ENCODE measurements at regions not wholly inside any gene's neighbourhood (a gene's known extent, or its start where the extent isn't known, plus 50 kb on each side); places are given as distances from the start of the nearest gene placed in this dataset.

- TF ChIP-seq EZH2 (IDR thresholded peaks at IDR 0.05; ENCODE audit: borderline replicate concordance, low read depth, low read length, severe bottlenecking) (no peak), CTCF (IDR thresholded peaks at IDR 0.05; ENCODE audit: borderline replicate concordance, extremely low read depth, low read length, poor library complexity, severe bottlenecking) (no peak)
- no peak overlapping the region for H3K9ac ChIP-seq (ENCODE audit: low read depth, low read length)
- no peak overlapping the region for H3K27ac ChIP-seq (ENCODE audit: low read length)
- H3K36me3 ChIP-seq (ENCODE audit: insufficient read depth, low read length): no peaks in the 10 kb centered on the region
- no peak overlapping the region for H2AFZ ChIP-seq (ENCODE audit: low read depth, low read length)
- H4K20me1 ChIP-seq (ENCODE audit: insufficient read depth, low read length): no peaks in the 10 kb centered on the region
- H3K4me3 ChIP-seq (ENCODE audit: low read depth in 1 of 2, low read length in 2 of 2): no peak overlapping the region
- H3K4me2 ChIP-seq (ENCODE audit: insufficient read depth, low read length): no peak overlapping the region
- no peaks in the 10 kb centered on the region for H3K79me2 ChIP-seq (ENCODE audit: insufficient read depth, low read length)
- H3K9me3 ChIP-seq (ENCODE audit: insufficient read depth, low read length, severe bottlenecking): peaks cover 9% of the 10 kb centered on the region
- no peak for ATAC-seq (ENCODE audit: insufficient read depth, low read depth)
- no peaks in the 10 kb centered on the region for H3K4me1 ChIP-seq (ENCODE audit: insufficient read depth, low read length)
- no peak for DNase-seq
- no peaks in the 10 kb centered on the region for H3K27me3 ChIP-seq (ENCODE audit: insufficient read depth, low read length, poor library complexity)
Measured at GRCh38 chr5:74521401-74521800, 119.1 kb downstream of the ENC1 start.

GRCh38 chr5:74519679-74520078 is 120.8 kb downstream of the ENC1 start:
- H3K4me3 ChIP-seq (ENCODE audit: low read depth in 1 of 2, low read length in 2 of 2): no peak overlapping the region
- TF ChIP-seq EZH2 (IDR thresholded peaks at IDR 0.05; ENCODE audit: borderline replicate concordance, low read depth, low read length, severe bottlenecking) (no peak), CTCF (IDR thresholded peaks at IDR 0.05; ENCODE audit: borderline replicate concordance, extremely low read depth, low read length, poor library complexity, severe bottlenecking) (no peak)
- no peaks in the 10 kb centered on the region for H3K27me3 ChIP-seq (ENCODE audit: insufficient read depth, low read length, poor library complexity)
- no peak overlapping the region for H3K27ac ChIP-seq (ENCODE audit: low read length)
- H3K9ac ChIP-seq (ENCODE audit: low read depth, low read length): no peak overlapping the region
- H4K20me1 ChIP-seq (ENCODE audit: insufficient read depth, low read length): no peaks in the 10 kb centered on the region
- no peak overlapping the region for H2AFZ ChIP-seq (ENCODE audit: low read depth, low read length)
- H3K4me1 ChIP-seq (ENCODE audit: insufficient read depth, low read length): no peaks in the 10 kb centered on the region
- peaks cover 9% of the 10 kb centered on the region for H3K9me3 ChIP-seq (ENCODE audit: insufficient read depth, low read length, severe bottlenecking)
- no peaks in the 10 kb centered on the region for H3K36me3 ChIP-seq (ENCODE audit: insufficient read depth, low read length)
- ATAC-seq (ENCODE audit: insufficient read depth, low read depth) (no peak), DNase-seq (no peak)
- no peak overlapping the region for H3K4me2 ChIP-seq (ENCODE audit: insufficient read depth, low read length)
- H3K79me2 ChIP-seq (ENCODE audit: insufficient read depth, low read length): no peaks in the 10 kb centered on the region

- Histone ChIP-seq H2AFZ (ENCODE audit: low read depth, low read length) (no peak overlapping the region), H3K4me2 (ENCODE audit: insufficient read depth, low read length) (no peak overlapping the region), H3K79me2 (ENCODE audit: insufficient read depth, low read length) (no peaks in the 10 kb centered on the region), H3K9me3 (ENCODE audit: insufficient read depth, low read length, severe bottlenecking) (peaks cover 7% of the 10 kb centered on the region), H3K4me3 (ENCODE audit: low read depth in 1 of 2, low read length in 2 of 2) (no peak overlapping the region), H4K20me1 (ENCODE audit: insufficient read depth, low read length) (no peaks in the 10 kb centered on the region), H3K9ac (ENCODE audit: low read depth, low read length) (no peak overlapping the region), H3K4me1 (ENCODE audit: insufficient read depth, low read length) (no peaks in the 10 kb centered on the region), H3K27ac (ENCODE audit: low read length) (no peak overlapping the region), H3K27me3 (ENCODE audit: insufficient read depth, low read length, poor library complexity) (no peaks in the 10 kb centered on the region), H3K36me3 (ENCODE audit: insufficient read depth, low read length) (no peaks in the 10 kb centered on the region)
- no peak for TF ChIP-seq EZH2 (IDR thresholded peaks at IDR 0.05; ENCODE audit: borderline replicate concordance, low read depth, low read length, severe bottlenecking)
- TF ChIP-seq CTCF (IDR thresholded peaks at IDR 0.05; ENCODE audit: borderline replicate concordance, extremely low read depth, low read length, poor library complexity, severe bottlenecking): no peak
- no peak for ATAC-seq (ENCODE audit: insufficient read depth, low read depth)
- no peak for DNase-seq
Measured at GRCh38 chr5:74519161-74519571, 121.4 kb downstream of the ENC1 start.

- TF ChIP-seq CTCF (IDR thresholded peaks at IDR 0.05; ENCODE audit: borderline replicate concordance, extremely low read depth, low read length, poor library complexity, severe bottlenecking): no peak
- no peak for TF ChIP-seq EZH2 (IDR thresholded peaks at IDR 0.05; ENCODE audit: borderline replicate concordance, low read depth, low read length, severe bottlenecking)
- no peaks in the 10 kb centered on the region for H3K79me2 ChIP-seq (ENCODE audit: insufficient read depth, low read length)
- ATAC-seq (ENCODE audit: insufficient read depth, low read depth) (no peak), DNase-seq (no peak)
- H3K27me3 ChIP-seq (ENCODE audit: insufficient read depth, low read length, poor library complexity): no peaks in the 10 kb centered on the region
- no peak overlapping the region for H3K27ac ChIP-seq (ENCODE audit: low read length)
- no peak overlapping the region for H3K4me3 ChIP-seq (ENCODE audit: low read depth in 1 of 2, low read length in 2 of 2)
- no peaks in the 10 kb centered on the region for H3K9me3 ChIP-seq (ENCODE audit: insufficient read depth, low read length, severe bottlenecking)
- no peak overlapping the region for H2AFZ ChIP-seq (ENCODE audit: low read depth, low read length)
- no peaks in the 10 kb centered on the region for H3K4me1 ChIP-seq (ENCODE audit: insufficient read depth, low read length)
- no peak overlapping the region for H3K4me2 ChIP-seq (ENCODE audit: insufficient read depth, low read length)
- H3K9ac ChIP-seq (ENCODE audit: low read depth, low read length): no peak overlapping the region
- no peaks in the 10 kb centered on the region for H3K36me3 ChIP-seq (ENCODE audit: insufficient read depth, low read length)
- H4K20me1 ChIP-seq (ENCODE audit: insufficient read depth, low read length): no peaks in the 10 kb centered on the region
Measured at GRCh38 chr5:74517700-74518099, 122.8 kb downstream of the ENC1 start.
